GM23338 (cell line): ENCODE measurements at regions not wholly inside any gene's neighbourhood (a gene's known extent, or its start where the extent isn't known, plus 50 kb on each side); places are given as distances from the start of the nearest gene placed in this dataset.
A peak's percentile ranks its signal among the peaks of the same experiment; 100 is the strongest.

Experiments
- ATAC-seq: fragments of 200-7000 bp; cut with Tn5 transposase; 3 replicates; pipeline ENCODE4 v1.9.1; 2020
- DNase-seq: peaks from one replicate; pipeline ENCODE4 v3.0.0-alpha.2; 2015; ENCODE audit warnings: low spot score
- H2AFZ ChIP-seq: fragments of 200-600 bp; sonication (generic); 2 replicates; pipeline ENCODE4 v1.8.0; 2016; ENCODE audit warnings: antibody characterized with exemption, mild to moderate bottlenecking, moderate library complexity
- H3F3A ChIP-seq: fragments of 200-600 bp; sonication (generic); replicated peaks from 2 replicates; pipeline ENCODE4 v1.8.0; 2017; ENCODE audit warnings: antibody characterized with exemption, mixed run types, low read depth
- H3K27ac ChIP-seq: fragments of 200-600 bp; sonication (generic); 2 replicates; pipeline ENCODE4 v1.6.1; 2016; ENCODE audit warnings: low read depth
- H3K27me3 ChIP-seq: fragments of 200-600 bp; sonication (generic); 2 replicates; pipeline ENCODE4 v1.8.0; 2016; ENCODE audit warnings: mild to moderate bottlenecking, mixed run types, moderate library complexity; ENCODE audit not compliant: insufficient read depth
- H3K36me3 ChIP-seq: fragments of 200-600 bp; sonication (generic); 2 replicates; pipeline ENCODE4 v1.8.0; 2016; ENCODE audit warnings: mild to moderate bottlenecking; ENCODE audit not compliant: insufficient read depth
- H3K4me1 ChIP-seq: fragments of 200-600 bp; sonication (generic); 2 replicates; pipeline ENCODE4 v1.8.0; 2016; ENCODE audit warnings: mild to moderate bottlenecking, moderate library complexity; ENCODE audit not compliant: insufficient read depth
- H3K4me2 ChIP-seq: fragments of 200-600 bp; sonication (generic); 2 replicates; pipeline ENCODE4 v1.7.1; 2017; ENCODE audit warnings: mixed run types
- H3K4me3 ChIP-seq: fragments of 200-600 bp; sonication (generic); 2 replicates; pipeline ENCODE4 v1.6.1; 2016; ENCODE audit warnings: mixed run types
- H3K79me2 ChIP-seq: fragments of 200-600 bp; sonication (generic); replicated peaks from 2 replicates; pipeline ENCODE4 v1.8.0; 2017; ENCODE audit warnings: mild to moderate bottlenecking; ENCODE audit not compliant: insufficient read depth
- H3K9me2 ChIP-seq: fragments of 200-600 bp; sonication (generic); 2 replicates; pipeline ENCODE4 v1.8.0; 2017; ENCODE audit not compliant: insufficient read depth
- H4K20me1 ChIP-seq: fragments of 200-600 bp; sonication (generic); replicated peaks from 2 replicates; pipeline ENCODE4 v1.8.0; 2017; ENCODE audit warnings: mild to moderate bottlenecking; ENCODE audit not compliant: insufficient read depth
- H3K27ac Mint-ChIP-seq: 2 replicates; pipeline ENCODE4 v1.8.0; 2020; ENCODE audit warnings: inconsistent platforms, mild to moderate bottlenecking, moderate library complexity, mixed read lengths
- H3K27me3 Mint-ChIP-seq: 3 replicates; pipeline ENCODE4 v1.8.0; 2022; ENCODE audit warnings: low read depth, mild to moderate bottlenecking, moderate library complexity, mixed read lengths, inconsistent platforms; ENCODE audit not compliant: insufficient read depth, poor library complexity
- H3K36me3 Mint-ChIP-seq: 3 replicates; pipeline ENCODE4 v1.8.0; 2021; ENCODE audit warnings: low read depth, mild to moderate bottlenecking, inconsistent platforms, moderate library complexity, mixed read lengths
- H3K4me1 Mint-ChIP-seq: 3 replicates; pipeline ENCODE4 v1.8.0; 2020; ENCODE audit warnings: mild to moderate bottlenecking, inconsistent platforms, mixed read lengths
- H3K4me3 Mint-ChIP-seq: 3 replicates; pipeline ENCODE4 v1.8.0; 2021; ENCODE audit warnings: moderate library complexity, mild to moderate bottlenecking, inconsistent platforms, mixed read lengths
- H3K9me3 Mint-ChIP-seq: 3 replicates; pipeline ENCODE4 v1.8.0; 2020; ENCODE audit warnings: moderate library complexity, mild to moderate bottlenecking, inconsistent platforms, mixed read lengths
- ETS1 ChIP-seq: IDR thresholded peaks from 2 replicates; pipeline ENCODE4 v1.6.1; 2016; ENCODE audit warnings: antibody characterized with exemption
- EZH2 ChIP-seq: fragments of 200-600 bp; sonication (generic); IDR thresholded peaks from one replicate; pipeline ENCODE4 v1.8.0; 2017; ENCODE audit warnings: antibody characterized with exemption, mild to moderate bottlenecking, low read depth; ENCODE audit not compliant: unreplicated experiment
- EZH2phosphoT487 ChIP-seq: fragments of 200-600 bp; sonication (generic); IDR thresholded peaks from one replicate; pipeline ENCODE4 v1.8.1; 2018; ENCODE audit warnings: antibody characterized with exemption; ENCODE audit not compliant: unreplicated experiment
- POLR2AphosphoS5 ChIP-seq: IDR thresholded peaks from 2 replicates; pipeline ENCODE4 v1.6.1; 2016; ENCODE audit warnings: antibody characterized with exemption, low read depth
- STAT1 ChIP-seq: IDR thresholded peaks from one replicate; pipeline ENCODE4 v1.6.1; 2016; ENCODE audit warnings: antibody characterized with exemption; ENCODE audit not compliant: unreplicated experiment
- ZNF331 ChIP-seq: fragments of 250-450 bp; sonication (Bioruptor Pico); IDR thresholded peaks from 2 replicates; pipeline ENCODE4 v1.5.0; 2020; ENCODE audit warnings: low read depth, mild to moderate bottlenecking, moderate library complexity
- ZNF462 ChIP-seq: fragments of 250-450 bp; sonication (Bioruptor Pico); IDR thresholded peaks from 2 replicates; pipeline ENCODE4 v1.5.0; 2020; ENCODE audit warnings: mild to moderate bottlenecking, moderate library complexity
- TF ChIP-seq, protein P1 (sequence below), 2 experiments: fragments of 200-600 bp in 1 of 2; sonication (generic) in 1 of 2; conservative IDR thresholded peaks; 2 replicates each; pipeline versions ENCODE4 v1.5.1 to v1.6.1; 2016 to 2017; ENCODE audit warnings: antibody characterized with exemption in 2 of 2, low read depth in 2 of 2, mild to moderate bottlenecking in 2 of 2, moderate library complexity in 1 of 2

DNA sequence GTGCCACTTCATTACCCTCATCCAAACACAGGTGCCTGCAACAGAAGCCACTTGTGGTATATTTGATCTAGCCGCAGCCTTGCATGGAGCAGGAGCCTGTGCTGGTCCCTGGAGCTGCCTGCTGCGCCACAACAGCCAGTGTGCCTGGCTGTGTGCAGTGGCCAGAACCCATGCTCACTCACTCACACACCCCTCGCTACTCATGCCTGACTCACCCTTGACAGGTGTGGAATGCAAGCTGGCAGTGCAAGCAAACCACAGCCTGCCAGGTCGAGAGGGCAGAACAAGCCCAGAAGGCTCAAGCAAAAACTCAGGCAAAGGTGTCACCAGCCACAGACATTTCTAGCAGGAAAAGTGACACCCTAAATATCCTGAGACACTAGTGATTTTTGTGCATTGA is 1510.9 kb downstream of the KCNT2 start:
- ATAC-seq = no peak

GRCh38 chr1:195096051-195096521 is 1512.2 kb downstream of the KCNT2 start:
- H3K4me1 ChIP-seq = no peaks in the 10 kb centered on the region
- H3K9me2 ChIP-seq = no peaks in the 10 kb centered on the region
- H4K20me1 ChIP-seq = no peaks in the 10 kb centered on the region
- H3K36me3 Mint-ChIP-seq = no peaks in the 10 kb centered on the region
- peak; percentile 9 for DNase-seq
- no peak overlapping the region for H3K27ac Mint-ChIP-seq
- H3K27me3 ChIP-seq = no peaks in the 10 kb centered on the region
- no peaks in the 10 kb centered on the region for H3K27me3 Mint-ChIP-seq
- H3F3A ChIP-seq = no peaks in the 10 kb centered on the region
- no peak overlapping the region for H3K4me3 ChIP-seq
- H3K36me3 ChIP-seq = no peaks in the 10 kb centered on the region
- ATAC-seq = peak; percentile 42; the same call in 1 of the 3 replicates
- H3K9me3 Mint-ChIP-seq = no peaks in the 10 kb centered on the region
- no peak overlapping the region for H3K27ac ChIP-seq
- no peak overlapping the region for H2AFZ ChIP-seq
- TF ChIP-seq ZNF462 (CRISPR knock-in tag) (no peak), ETS1 (no peak), STAT1 (no peak), ZNF331 (no peak), EZH2 (no peak), EZH2phosphoT487 (no peak)
- TF ChIP-seq, protein P1, sequence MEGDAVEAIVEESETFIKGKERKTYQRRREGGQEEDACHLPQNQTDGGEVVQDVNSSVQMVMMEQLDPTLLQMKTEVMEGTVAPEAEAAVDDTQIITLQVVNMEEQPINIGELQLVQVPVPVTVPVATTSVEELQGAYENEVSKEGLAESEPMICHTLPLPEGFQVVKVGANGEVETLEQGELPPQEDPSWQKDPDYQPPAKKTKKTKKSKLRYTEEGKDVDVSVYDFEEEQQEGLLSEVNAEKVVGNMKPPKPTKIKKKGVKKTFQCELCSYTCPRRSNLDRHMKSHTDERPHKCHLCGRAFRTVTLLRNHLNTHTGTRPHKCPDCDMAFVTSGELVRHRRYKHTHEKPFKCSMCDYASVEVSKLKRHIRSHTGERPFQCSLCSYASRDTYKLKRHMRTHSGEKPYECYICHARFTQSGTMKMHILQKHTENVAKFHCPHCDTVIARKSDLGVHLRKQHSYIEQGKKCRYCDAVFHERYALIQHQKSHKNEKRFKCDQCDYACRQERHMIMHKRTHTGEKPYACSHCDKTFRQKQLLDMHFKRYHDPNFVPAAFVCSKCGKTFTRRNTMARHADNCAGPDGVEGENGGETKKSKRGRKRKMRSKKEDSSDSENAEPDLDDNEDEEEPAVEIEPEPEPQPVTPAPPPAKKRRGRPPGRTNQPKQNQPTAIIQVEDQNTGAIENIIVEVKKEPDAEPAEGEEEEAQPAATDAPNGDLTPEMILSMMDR (conservative IDR thresholded peaks at IDR 0.05; ENCODE audit: low read depth in 2 of 2) = no peak
- H3K79me2 ChIP-seq = no peaks in the 10 kb centered on the region
- no peak overlapping the region for H3K4me2 ChIP-seq
- no peak overlapping the region for H3K4me3 Mint-ChIP-seq
- H3K4me1 Mint-ChIP-seq = no peaks in the 10 kb centered on the region

More for the DNA sequence above, 1510.9 kb downstream of the KCNT2 start:
- no peak for DNase-seq
- Histone ChIP-seq H3K36me3 (no peaks in the 10 kb centered on the region), H3K4me2 (no peak overlapping the region), H3K27ac (no peak overlapping the region), H3K27me3 (no peaks in the 10 kb centered on the region), H3F3A (no peaks in the 10 kb centered on the region), H4K20me1 (no peaks in the 10 kb centered on the region), H3K79me2 (no peaks in the 10 kb centered on the region), H2AFZ (no peak overlapping the region), H3K4me3 (no peak overlapping the region), H3K9me2 (no peaks in the 10 kb centered on the region), H3K4me1 (no peaks in the 10 kb centered on the region)
- H3K27me3 Mint-ChIP-seq = no peaks in the 10 kb centered on the region
- no peak overlapping the region for H3K27ac Mint-ChIP-seq
- no peaks in the 10 kb centered on the region for H3K9me3 Mint-ChIP-seq
- no peak overlapping the region for H3K4me3 Mint-ChIP-seq
- H3K36me3 Mint-ChIP-seq = no peaks in the 10 kb centered on the region
- TF ChIP-seq ETS1 = no peak
- TF ChIP-seq POLR2AphosphoS5 = no peak
- no peaks in the 10 kb centered on the region for H3K4me1 Mint-ChIP-seq
